ENCODE measurements at regions not wholly inside any gene's neighbourhood (a gene's known extent, or its start where the extent isn't known, plus 50 kb on each side); places are given as distances from the start of the nearest gene placed in this dataset.

- H3K36me3 ChIP-seq (ENCODE audit: control insufficient read depth, insufficient read depth, low read length) = no peaks in the 10 kb centered on the region
- TF ChIP-seq CTCF (conservative IDR thresholded peaks at IDR 0.05) = no peak
- Mint-ChIP-seq H3K27ac (peak overlapping the region; percentile 29), H3K27me3 (ENCODE audit: insufficient read depth) (no peaks in the 10 kb centered on the region), H3K4me1 (peaks cover 7% of the 10 kb centered on the region), H3K9me3 (no peaks in the 10 kb centered on the region), H3K4me3 (no peak overlapping the region), H3K36me3 (ENCODE audit: low read depth) (no peaks in the 10 kb centered on the region)
- 48% methylated on average over 1 of the region's 1 CpG; no CpG with 5 or more reads in 1 of the 2 experiments for WGBS, 2 experiments (ENCODE audit: insufficient coverage in 1 of 2, insufficient read length in 1 of 2)
- H3K27me3 ChIP-seq (ENCODE audit: control insufficient read depth, insufficient read depth, low read length, poor library complexity, severe bottlenecking) = no peaks in the 10 kb centered on the region
- H3K27ac ChIP-seq (ENCODE audit: low read depth, low read length) = no peak overlapping the region
- H3K4me1 ChIP-seq (ENCODE audit: control insufficient read depth, insufficient read depth, low read length) = no peaks in the 10 kb centered on the region
- no peak overlapping the region for H3K4me3 ChIP-seq (ENCODE audit: low read length)
- no peaks in the 10 kb centered on the region for H3K9me3 ChIP-seq (ENCODE audit: control insufficient read depth, low read length)
- DNase-seq = no peak
- H3K9ac ChIP-seq (ENCODE audit: extremely low read depth, low read length, poor library complexity, severe bottlenecking) = no peak overlapping the region
Measured at GRCh38 chr18:44051026-44051425, 629.7 kb upstream of the SETBP1 start.

GRCh38 chr18:44054514-44054913 lies 626.2 kb upstream of the SETBP1 start:
- Mint-ChIP-seq H3K9me3 (peaks cover 5% of the 10 kb centered on the region), H3K27ac (no peak overlapping the region), H3K27me3 (ENCODE audit: insufficient read depth) (no peaks in the 10 kb centered on the region), H3K4me3 (no peak overlapping the region), H3K36me3 (ENCODE audit: low read depth) (no peaks in the 10 kb centered on the region), H3K4me1 (peaks cover 7% of the 10 kb centered on the region)
- Histone ChIP-seq H3K4me3 (ENCODE audit: low read length) (no peak overlapping the region), H3K9me3 (ENCODE audit: control insufficient read depth, low read length) (no peaks in the 10 kb centered on the region), H3K9ac (ENCODE audit: extremely low read depth, low read length, poor library complexity, severe bottlenecking) (no peak overlapping the region), H3K27ac (ENCODE audit: low read depth, low read length) (no peak overlapping the region), H3K4me1 (ENCODE audit: control insufficient read depth, insufficient read depth, low read length) (no peaks in the 10 kb centered on the region), H3K27me3 (ENCODE audit: control insufficient read depth, insufficient read depth, low read length, poor library complexity, severe bottlenecking) (no peaks in the 10 kb centered on the region), H3K36me3 (ENCODE audit: control insufficient read depth, insufficient read depth, low read length) (no peaks in the 10 kb centered on the region)
- DNase-seq = no peak
- TF ChIP-seq CTCF (conservative IDR thresholded peaks at IDR 0.05) = no peak
- 78% methylated on average over 1 of the region's 1 CpG; no CpG with 5 or more reads in 1 of the 2 experiments for WGBS, 2 experiments (ENCODE audit: insufficient coverage in 1 of 2, insufficient read length in 1 of 2)

GRCh38 chr18:44060197-44060596 lies 620.5 kb upstream of the SETBP1 start:
- no peak for DNase-seq

More at GRCh38 chr18:44060197-44060596, 620.5 kb upstream of the SETBP1 start:
- no peak for TF ChIP-seq CTCF (conservative IDR thresholded peaks at IDR 0.05)
- Mint-ChIP-seq H3K27ac (no peak overlapping the region), H3K4me1 (no peaks in the 10 kb centered on the region), H3K4me3 (no peak overlapping the region), H3K9me3 (peaks cover 5% of the 10 kb centered on the region), H3K27me3 (ENCODE audit: insufficient read depth) (no peaks in the 10 kb centered on the region), H3K36me3 (ENCODE audit: low read depth) (no peaks in the 10 kb centered on the region)
- no peak overlapping the region for H3K27ac ChIP-seq (ENCODE audit: low read depth, low read length)
- no peak overlapping the region for H3K9ac ChIP-seq (ENCODE audit: extremely low read depth, low read length, poor library complexity, severe bottlenecking)
- H3K9me3 ChIP-seq (ENCODE audit: control insufficient read depth, low read length) = no peaks in the 10 kb centered on the region
- WGBS, 2 experiments (ENCODE audit: insufficient coverage in 1 of 2, insufficient read length in 1 of 2) = 92 to 100% methylated on average over 1 to 3 of the region's 3 CpGs
- no peak overlapping the region for H3K4me3 ChIP-seq (ENCODE audit: low read length)
- no peaks in the 10 kb centered on the region for H3K36me3 ChIP-seq (ENCODE audit: control insufficient read depth, insufficient read depth, low read length)
- no peaks in the 10 kb centered on the region for H3K27me3 ChIP-seq (ENCODE audit: control insufficient read depth, insufficient read depth, low read length, poor library complexity, severe bottlenecking)
- H3K4me1 ChIP-seq (ENCODE audit: control insufficient read depth, insufficient read depth, low read length) = no peaks in the 10 kb centered on the region

Data from endodermal cell (in vitro differentiated cells).